ENCODE measurements at regions not wholly inside any gene's neighbourhood (a gene's known extent, or its start where the extent isn't known, plus 50 kb on each side); places are given as distances from the start of the nearest gene placed in this dataset.

DNA sequence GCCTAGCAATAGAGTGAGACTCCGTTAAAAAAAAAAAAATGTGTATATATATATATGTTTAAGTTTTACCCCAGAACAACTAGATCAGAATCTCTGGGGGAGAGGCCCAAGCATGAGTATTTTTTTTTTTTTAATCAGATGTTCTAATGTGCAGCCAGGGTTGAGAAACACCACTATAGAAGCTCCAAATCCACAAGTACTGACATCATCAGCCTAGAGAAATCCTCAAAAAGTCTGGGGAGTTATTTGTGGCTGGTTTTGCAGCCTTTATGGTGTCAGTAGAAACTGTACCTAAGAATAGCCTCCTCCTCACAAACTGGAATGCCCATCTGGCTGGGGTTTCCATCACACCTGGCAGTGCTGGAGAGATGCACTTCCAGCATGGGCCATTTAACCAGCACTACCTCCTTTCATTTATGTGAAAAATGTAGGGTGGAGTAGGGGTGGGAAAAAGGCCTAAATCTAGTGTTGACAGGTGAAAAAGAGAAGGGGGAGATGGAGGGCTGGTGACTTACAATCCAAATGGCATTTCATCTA lies 93.5 kb downstream of the CBLL2 start:
- H3K9me3 ChIP-seq = no peaks in the 10 kb centered on the region
- Mint-ChIP-seq H3K36me3 (no peaks in the 10 kb centered on the region), H3K9me3 (no peaks in the 10 kb centered on the region), H3K27me3 (peaks cover 0 to 5% of the 10 kb centered on the region in 2 donors), H3K27ac (no peak overlapping the region), H3K4me1 (no peaks in the 10 kb centered on the region), H3K4me3 (no peak overlapping the region)
- H3K27ac ChIP-seq (ENCODE audit: low read length) = no peak overlapping the region
- CTCF ChIA-PET = no interaction called here
- POLR2A ChIA-PET = no interaction called here
- no peak overlapping the region for H3K4me3 ChIP-seq (ENCODE audit: control insufficient read depth in 1 of 2, extremely low read depth in 1 of 2, low read length in 1 of 2)
- no peak for ATAC-seq (replicated peaks in 1 of 4)
- no CpG with 5 or more reads among the region's 1 CpG for WGBS (ENCODE audit: insufficient coverage)
- H3K36me3 ChIP-seq (ENCODE audit: control insufficient read depth in 2 of 2, extremely low read depth in 1 of 2, insufficient read depth in 1 of 2, low read length in 1 of 2) = no peaks in the 10 kb centered on the region
- no peaks in the 10 kb centered on the region for H3K4me1 ChIP-seq (ENCODE audit: control insufficient read depth in 1 of 2, extremely low read depth in 1 of 2, insufficient read depth in 2 of 2, low read length in 2 of 2)
- H3K27me3 ChIP-seq (replicated peaks in 1 of 2; ENCODE audit: control insufficient read depth in 2 of 2, extremely low read depth in 1 of 2, insufficient read depth in 2 of 2, low read length in 1 of 2) = no peaks in the 10 kb centered on the region
- DNase-seq = no peak

DNA sequence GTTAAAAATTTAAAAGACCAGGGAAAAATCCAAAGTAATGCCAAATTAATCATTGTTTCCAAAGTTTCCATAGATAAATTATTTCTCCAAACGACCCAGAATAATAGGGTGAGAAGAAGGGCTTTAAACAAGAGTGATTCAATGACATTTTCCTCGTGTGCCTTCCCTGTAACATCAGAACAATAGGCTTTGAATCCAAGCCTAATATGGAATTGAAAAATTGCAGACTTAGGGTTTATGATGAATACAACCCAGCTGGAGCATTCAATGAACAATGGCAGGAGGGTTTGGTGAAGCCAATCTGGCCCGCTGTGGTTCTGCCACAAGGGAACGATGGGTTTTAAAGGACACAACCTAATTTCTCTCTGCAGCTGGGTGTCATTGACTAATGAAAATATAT lies 94.2 kb downstream of the CBLL2 start:
- ATAC-seq (replicated peaks in 1 of 4) (no peak), DNase-seq (no peak)
- Histone ChIP-seq H3K4me3 (ENCODE audit: control insufficient read depth in 1 of 2, extremely low read depth in 1 of 2, low read length in 1 of 2) (no peak overlapping the region), H3K27me3 (replicated peaks in 1 of 2; ENCODE audit: control insufficient read depth in 2 of 2, extremely low read depth in 1 of 2, insufficient read depth in 2 of 2, low read length in 1 of 2) (no peaks in the 10 kb centered on the region), H3K9me3 (no peaks in the 10 kb centered on the region), H3K27ac (ENCODE audit: low read length) (no peak overlapping the region), H3K36me3 (ENCODE audit: control insufficient read depth in 2 of 2, extremely low read depth in 1 of 2, insufficient read depth in 1 of 2, low read length in 1 of 2) (no peaks in the 10 kb centered on the region), H3K4me1 (ENCODE audit: control insufficient read depth in 1 of 2, extremely low read depth in 1 of 2, insufficient read depth in 2 of 2, low read length in 2 of 2) (no peaks in the 10 kb centered on the region)
- H3K27ac Mint-ChIP-seq = no peak overlapping the region
- no CpG with 5 or more reads among the region's 4 CpGs for WGBS (ENCODE audit: insufficient coverage)
- no peaks in the 10 kb centered on the region for H3K36me3 Mint-ChIP-seq
- peaks cover 0 to 5% of the 10 kb centered on the region in 2 donors for H3K27me3 Mint-ChIP-seq
- H3K4me3 Mint-ChIP-seq = no peak overlapping the region
- ChIA-PET POLR2A (no interaction called here), CTCF (no interaction called here)
- no peaks in the 10 kb centered on the region for H3K4me1 Mint-ChIP-seq
- no peaks in the 10 kb centered on the region for H3K9me3 Mint-ChIP-seq

DNA sequence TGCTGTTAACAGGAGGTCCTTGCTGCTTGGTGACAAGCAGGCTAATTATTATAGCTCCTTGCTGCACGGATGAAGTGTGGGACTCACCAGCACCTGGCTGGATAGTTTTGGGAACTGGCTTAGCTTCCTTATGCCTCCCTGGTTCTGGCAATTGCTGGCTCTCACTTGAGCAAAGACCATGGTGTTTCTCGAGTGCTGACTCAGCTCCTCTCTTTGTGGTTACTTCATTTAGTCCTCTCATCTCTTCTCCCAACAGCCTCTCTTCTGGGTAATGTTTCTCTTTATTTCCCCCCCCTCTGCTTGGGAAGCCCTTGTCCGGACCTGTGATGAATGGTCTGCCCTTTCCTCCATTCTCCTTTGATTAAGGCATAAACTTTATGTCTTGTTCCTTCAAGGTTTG lies 100.4 kb downstream of the CBLL2 start:
- Histone ChIP-seq H3K4me3 (ENCODE audit: control insufficient read depth in 1 of 2, extremely low read depth in 1 of 2, low read length in 1 of 2) (no peak overlapping the region), H3K36me3 (ENCODE audit: control insufficient read depth in 2 of 2, extremely low read depth in 1 of 2, insufficient read depth in 1 of 2, low read length in 1 of 2) (no peaks in the 10 kb centered on the region), H3K27me3 (replicated peaks in 1 of 2; ENCODE audit: control insufficient read depth in 2 of 2, extremely low read depth in 1 of 2, insufficient read depth in 2 of 2, low read length in 1 of 2) (no peaks in the 10 kb centered on the region), H3K27ac (ENCODE audit: low read length) (no peak overlapping the region), H3K4me1 (ENCODE audit: control insufficient read depth in 1 of 2, extremely low read depth in 1 of 2, insufficient read depth in 2 of 2, low read length in 2 of 2) (no peaks in the 10 kb centered on the region), H3K9me3 (no peaks in the 10 kb centered on the region)
- 67% methylated on average over 1 of the region's 3 CpGs for WGBS (ENCODE audit: insufficient coverage)
- ChIA-PET POLR2A (no interaction called here), CTCF (no interaction called here)
- DNase-seq (no peak), ATAC-seq (replicated peaks in 1 of 4) (no peak)
- H3K27me3 Mint-ChIP-seq = peaks cover 0 to 5% of the 10 kb centered on the region in 2 donors
- H3K9me3 Mint-ChIP-seq = no peaks in the 10 kb centered on the region
- H3K36me3 Mint-ChIP-seq = no peaks in the 10 kb centered on the region
- no peak overlapping the region for H3K4me3 Mint-ChIP-seq
- no peak overlapping the region for H3K27ac Mint-ChIP-seq
- no peaks in the 10 kb centered on the region for H3K4me1 Mint-ChIP-seq

DNA sequence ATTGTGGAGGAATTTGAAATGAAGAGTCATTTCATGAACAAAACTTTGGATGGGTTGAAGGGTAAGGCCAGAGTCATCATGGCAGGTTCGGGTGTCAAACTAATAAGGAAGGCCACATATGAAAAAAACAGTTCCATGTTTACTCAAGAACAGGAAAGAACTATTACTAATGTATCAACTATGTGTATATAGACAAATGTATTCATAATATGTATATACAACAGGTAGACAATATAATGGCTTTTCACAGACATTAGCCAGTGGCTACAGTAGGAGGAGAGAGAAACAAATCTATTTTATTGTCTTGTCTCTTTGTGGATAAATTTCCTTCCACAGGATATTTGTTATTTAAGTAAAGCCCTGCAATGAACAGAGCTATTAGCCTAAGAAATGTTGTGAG lies 101.1 kb downstream of the CBLL2 start:
- H3K4me3 ChIP-seq (ENCODE audit: control insufficient read depth in 1 of 2, extremely low read depth in 1 of 2, low read length in 1 of 2) = no peak overlapping the region
- Mint-ChIP-seq H3K27ac (no peak overlapping the region), H3K4me1 (no peaks in the 10 kb centered on the region), H3K4me3 (no peak overlapping the region), H3K9me3 (no peaks in the 10 kb centered on the region), H3K27me3 (peaks cover 0 to 5% of the 10 kb centered on the region in 2 donors), H3K36me3 (no peaks in the 10 kb centered on the region)
- no peaks in the 10 kb centered on the region for H3K27me3 ChIP-seq (replicated peaks in 1 of 2; ENCODE audit: control insufficient read depth in 2 of 2, extremely low read depth in 1 of 2, insufficient read depth in 2 of 2, low read length in 1 of 2)
- no peak overlapping the region for H3K27ac ChIP-seq (ENCODE audit: low read length)
- H3K36me3 ChIP-seq (ENCODE audit: control insufficient read depth in 2 of 2, extremely low read depth in 1 of 2, insufficient read depth in 1 of 2, low read length in 1 of 2) = no peaks in the 10 kb centered on the region
- DNase-seq = no peak
- ChIA-PET POLR2A (no interaction called here), CTCF (no interaction called here)
- WGBS (ENCODE audit: insufficient coverage) = no CpG with 5 or more reads among the region's 1 CpG
- no peaks in the 10 kb centered on the region for H3K4me1 ChIP-seq (ENCODE audit: control insufficient read depth in 1 of 2, extremely low read depth in 1 of 2, insufficient read depth in 2 of 2, low read length in 2 of 2)
- H3K9me3 ChIP-seq = no peaks in the 10 kb centered on the region
- no peak for ATAC-seq (replicated peaks in 1 of 4)

DNA sequence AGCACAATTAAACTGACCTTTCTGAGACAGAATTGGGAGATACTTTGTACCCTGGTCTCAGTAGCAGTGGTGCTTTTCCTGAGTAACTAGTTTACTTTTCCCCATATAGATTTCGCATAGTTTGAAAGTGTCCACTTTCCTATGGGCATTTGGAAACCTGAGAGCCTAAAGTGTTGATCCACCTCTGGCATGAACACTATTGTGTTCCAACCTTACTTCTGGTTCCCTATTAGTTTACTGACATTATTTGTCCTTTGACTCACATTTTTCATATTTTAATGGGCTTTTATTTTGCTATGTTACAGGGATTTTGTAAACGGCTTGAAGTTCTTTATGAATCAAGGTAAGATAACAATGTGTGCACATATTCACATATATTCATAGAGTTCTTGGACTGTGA lies 103.7 kb downstream of the CBLL2 start:
- POLR2A ChIA-PET = no interaction called here
- no peaks in the 10 kb centered on the region for H3K27me3 ChIP-seq (replicated peaks in 1 of 2; ENCODE audit: control insufficient read depth in 2 of 2, extremely low read depth in 1 of 2, insufficient read depth in 2 of 2, low read length in 1 of 2)
- Mint-ChIP-seq H3K4me3 (no peak overlapping the region), H3K9me3 (no peaks in the 10 kb centered on the region), H3K27ac (no peak overlapping the region), H3K27me3 (no peaks in the 10 kb centered on the region), H3K4me1 (no peaks in the 10 kb centered on the region), H3K36me3 (no peaks in the 10 kb centered on the region)
- H3K4me3 ChIP-seq (ENCODE audit: control insufficient read depth in 1 of 2, extremely low read depth in 1 of 2, low read length in 1 of 2) = no peak overlapping the region
- no peaks in the 10 kb centered on the region for H3K4me1 ChIP-seq (ENCODE audit: control insufficient read depth in 1 of 2, extremely low read depth in 1 of 2, insufficient read depth in 2 of 2, low read length in 2 of 2)
- no peaks in the 10 kb centered on the region for H3K9me3 ChIP-seq
- no CpG with 5 or more reads among the region's 2 CpGs for WGBS (ENCODE audit: insufficient coverage)
- CTCF ChIA-PET = no interaction called here
- ATAC-seq (replicated peaks in 1 of 4) (no peak), DNase-seq (no peak)
- H3K27ac ChIP-seq (ENCODE audit: low read length) = no peak overlapping the region
- no peaks in the 10 kb centered on the region for H3K36me3 ChIP-seq (ENCODE audit: control insufficient read depth in 2 of 2, extremely low read depth in 1 of 2, insufficient read depth in 1 of 2, low read length in 1 of 2)

DNA sequence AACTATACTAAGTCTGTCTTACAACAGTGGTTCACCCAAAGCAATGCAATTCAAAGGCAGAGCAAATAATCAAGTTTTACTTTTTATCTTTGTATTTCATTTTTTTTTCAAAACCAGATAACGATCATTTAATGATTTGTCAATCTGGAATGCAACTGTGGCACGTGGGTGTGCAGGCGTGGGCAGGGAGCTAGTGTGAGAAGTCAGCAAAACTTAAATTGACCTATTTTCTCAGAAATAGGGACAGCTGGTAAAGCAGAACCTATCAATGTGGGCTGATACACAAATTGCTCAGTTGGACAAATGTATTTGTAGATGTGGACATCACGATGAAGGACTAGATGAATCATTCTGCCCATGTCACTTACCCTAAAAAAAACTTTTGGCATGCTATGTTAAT lies 105.6 kb downstream of the CBLL2 start:
- no CpG with 5 or more reads among the region's 4 CpGs for WGBS (ENCODE audit: insufficient coverage)
- no peak for DNase-seq
- no peaks in the 10 kb centered on the region for H3K27me3 ChIP-seq (replicated peaks in 1 of 2; ENCODE audit: control insufficient read depth in 2 of 2, extremely low read depth in 1 of 2, insufficient read depth in 2 of 2, low read length in 1 of 2)
- H3K36me3 ChIP-seq (ENCODE audit: control insufficient read depth in 2 of 2, extremely low read depth in 1 of 2, insufficient read depth in 1 of 2, low read length in 1 of 2) = no peaks in the 10 kb centered on the region
- no peak overlapping the region for H3K27ac Mint-ChIP-seq
- no peaks in the 10 kb centered on the region for H3K4me1 ChIP-seq (ENCODE audit: control insufficient read depth in 1 of 2, extremely low read depth in 1 of 2, insufficient read depth in 2 of 2, low read length in 2 of 2)
- H3K4me3 Mint-ChIP-seq = no peak overlapping the region
- no peaks in the 10 kb centered on the region for H3K27me3 Mint-ChIP-seq
- H3K27ac ChIP-seq (ENCODE audit: low read length) = no peak overlapping the region
- ChIA-PET CTCF (interaction anchor here in 1 of 2 donors (0.6 to 0.8 kb wide), 2 partner anchors 376 to 710 kb away, joined by 3 to 4 read pairs; no protein-coding TSS in a partner anchor), POLR2A (no interaction called here)
- no peak overlapping the region for H3K4me3 ChIP-seq (ENCODE audit: control insufficient read depth in 1 of 2, extremely low read depth in 1 of 2, low read length in 1 of 2)
- no peaks in the 10 kb centered on the region for H3K9me3 ChIP-seq
- H3K4me1 Mint-ChIP-seq = no peaks in the 10 kb centered on the region
- H3K9me3 Mint-ChIP-seq = peaks cover 0 to 2% (median 0%) of the 10 kb centered on the region in 3 donors
- H3K36me3 Mint-ChIP-seq = no peaks in the 10 kb centered on the region
- no peak for ATAC-seq (replicated peaks in 1 of 4)

DNA sequence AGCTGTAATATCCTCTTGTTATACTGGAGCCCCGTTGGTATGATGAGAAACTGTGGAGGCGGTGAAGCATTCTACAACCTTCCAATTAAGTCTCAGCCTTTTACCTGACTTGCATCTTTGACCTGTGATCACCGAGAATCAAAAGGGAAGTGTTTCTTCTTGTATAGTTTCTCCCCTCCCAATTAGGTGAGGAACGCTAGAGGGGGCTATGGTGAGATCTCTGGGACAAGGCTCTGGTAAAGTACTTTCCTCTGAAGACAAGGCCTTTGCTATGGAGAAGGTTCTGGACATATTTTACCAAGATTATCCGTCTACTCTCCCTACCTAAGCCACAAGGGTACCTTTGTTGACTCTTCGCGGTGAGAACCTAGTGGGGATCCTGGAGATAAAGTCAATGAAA lies 111.3 kb downstream of the CBLL2 start:
- ChIA-PET CTCF (no interaction called here), POLR2A (no interaction called here)
- H3K36me3 Mint-ChIP-seq = no peaks in the 10 kb centered on the region
- H3K27me3 ChIP-seq (replicated peaks in 1 of 2; ENCODE audit: control insufficient read depth in 2 of 2, extremely low read depth in 1 of 2, insufficient read depth in 2 of 2, low read length in 1 of 2) = no peaks in the 10 kb centered on the region
- H3K36me3 ChIP-seq (ENCODE audit: control insufficient read depth in 2 of 2, extremely low read depth in 1 of 2, insufficient read depth in 1 of 2, low read length in 1 of 2) = no peaks in the 10 kb centered on the region
- H3K4me1 ChIP-seq (ENCODE audit: control insufficient read depth in 1 of 2, extremely low read depth in 1 of 2, insufficient read depth in 2 of 2, low read length in 2 of 2) = no peaks in the 10 kb centered on the region
- no peak overlapping the region for H3K4me3 Mint-ChIP-seq
- no peak overlapping the region for H3K4me3 ChIP-seq (ENCODE audit: control insufficient read depth in 1 of 2, extremely low read depth in 1 of 2, low read length in 1 of 2)
- H3K4me1 Mint-ChIP-seq = no peaks in the 10 kb centered on the region
- ATAC-seq (replicated peaks in 1 of 4) = no peak
- WGBS (ENCODE audit: insufficient coverage) = no CpG with 5 or more reads among the region's 7 CpGs
- peaks cover 0 to 2% (median 0%) of the 10 kb centered on the region in 3 donors for H3K9me3 Mint-ChIP-seq
- no peak overlapping the region for H3K27ac ChIP-seq (ENCODE audit: low read length)
- no peak overlapping the region for H3K27ac Mint-ChIP-seq
- no peaks in the 10 kb centered on the region for H3K9me3 ChIP-seq
- H3K27me3 Mint-ChIP-seq = peaks cover 0 to 12% of the 10 kb centered on the region in 2 donors
- DNase-seq = no peak
